ENCODE measurements at regions not wholly inside any gene's neighbourhood (a gene's known extent, or its start where the extent isn't known, plus 50 kb on each side); places are given as distances from the start of the nearest gene placed in this dataset.

- H3K4me3 ChIP-seq = no peak overlapping the region
- H3K4me1 ChIP-seq = no peaks in the 10 kb centered on the region
- H3K9me3 ChIP-seq = no peaks in the 10 kb centered on the region
- no peak overlapping the region for H3K27ac ChIP-seq
- no peak for TF ChIP-seq POLR2AphosphoS5 (IDR thresholded peaks at IDR 0.05)
- TF ChIP-seq POLR2A (IDR thresholded peaks at IDR 0.05) = no peak
- TF ChIP-seq, protein P1, sequence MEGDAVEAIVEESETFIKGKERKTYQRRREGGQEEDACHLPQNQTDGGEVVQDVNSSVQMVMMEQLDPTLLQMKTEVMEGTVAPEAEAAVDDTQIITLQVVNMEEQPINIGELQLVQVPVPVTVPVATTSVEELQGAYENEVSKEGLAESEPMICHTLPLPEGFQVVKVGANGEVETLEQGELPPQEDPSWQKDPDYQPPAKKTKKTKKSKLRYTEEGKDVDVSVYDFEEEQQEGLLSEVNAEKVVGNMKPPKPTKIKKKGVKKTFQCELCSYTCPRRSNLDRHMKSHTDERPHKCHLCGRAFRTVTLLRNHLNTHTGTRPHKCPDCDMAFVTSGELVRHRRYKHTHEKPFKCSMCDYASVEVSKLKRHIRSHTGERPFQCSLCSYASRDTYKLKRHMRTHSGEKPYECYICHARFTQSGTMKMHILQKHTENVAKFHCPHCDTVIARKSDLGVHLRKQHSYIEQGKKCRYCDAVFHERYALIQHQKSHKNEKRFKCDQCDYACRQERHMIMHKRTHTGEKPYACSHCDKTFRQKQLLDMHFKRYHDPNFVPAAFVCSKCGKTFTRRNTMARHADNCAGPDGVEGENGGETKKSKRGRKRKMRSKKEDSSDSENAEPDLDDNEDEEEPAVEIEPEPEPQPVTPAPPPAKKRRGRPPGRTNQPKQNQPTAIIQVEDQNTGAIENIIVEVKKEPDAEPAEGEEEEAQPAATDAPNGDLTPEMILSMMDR (IDR thresholded peaks at IDR 0.05) = no peak
- H3K27me3 ChIP-seq = no peaks in the 10 kb centered on the region
- no peak for DNase-seq (ENCODE audit: low spot score in 2 of 2)
- intact Hi-C loops (cut with DNase I; ENCODE audit: low total_unique reads) = no loop called here
- H3K36me3 ChIP-seq = no peaks in the 10 kb centered on the region
These were observed 499.2 kb upstream of the COX7C start for GRCh38 chr5:86118542-86118941.

- H3K4me1 ChIP-seq = no peaks in the 10 kb centered on the region
- no peaks in the 10 kb centered on the region for H3K36me3 ChIP-seq
- H3K27me3 ChIP-seq = no peaks in the 10 kb centered on the region
- H3K27ac ChIP-seq = no peak overlapping the region
- intact Hi-C loops (cut with DNase I; ENCODE audit: low total_unique reads) = no loop called here
- no peak for DNase-seq (ENCODE audit: low spot score in 2 of 2)
- TF ChIP-seq POLR2AphosphoS5 (IDR thresholded peaks at IDR 0.05) = no peak
- TF ChIP-seq, protein P1 (IDR thresholded peaks at IDR 0.05) = no peak
- TF ChIP-seq POLR2A (IDR thresholded peaks at IDR 0.05) = no peak
- no peak overlapping the region for H3K4me3 ChIP-seq
- H3K9me3 ChIP-seq = no peaks in the 10 kb centered on the region
These were observed 493.4 kb upstream of the COX7C start for GRCh38 chr5:86124333-86124732.

- Histone ChIP-seq H3K4me3 (no peak overlapping the region), H3K4me1 (no peaks in the 10 kb centered on the region), H3K36me3 (no peaks in the 10 kb centered on the region), H3K9me3 (no peaks in the 10 kb centered on the region), H3K27ac (no peak overlapping the region), H3K27me3 (no peaks in the 10 kb centered on the region)
- intact Hi-C loops (cut with DNase I; ENCODE audit: low total_unique reads) = no loop called here
- DNase-seq (ENCODE audit: low spot score in 2 of 2) = no peak
- no peak for TF ChIP-seq POLR2AphosphoS5 (IDR thresholded peaks at IDR 0.05)
- TF ChIP-seq POLR2A (IDR thresholded peaks at IDR 0.05) = no peak
- TF ChIP-seq, protein P1 (IDR thresholded peaks at IDR 0.05) = no peak
These were observed 491.8 kb upstream of the COX7C start for GRCh38 chr5:86125731-86126601.

DNA sequence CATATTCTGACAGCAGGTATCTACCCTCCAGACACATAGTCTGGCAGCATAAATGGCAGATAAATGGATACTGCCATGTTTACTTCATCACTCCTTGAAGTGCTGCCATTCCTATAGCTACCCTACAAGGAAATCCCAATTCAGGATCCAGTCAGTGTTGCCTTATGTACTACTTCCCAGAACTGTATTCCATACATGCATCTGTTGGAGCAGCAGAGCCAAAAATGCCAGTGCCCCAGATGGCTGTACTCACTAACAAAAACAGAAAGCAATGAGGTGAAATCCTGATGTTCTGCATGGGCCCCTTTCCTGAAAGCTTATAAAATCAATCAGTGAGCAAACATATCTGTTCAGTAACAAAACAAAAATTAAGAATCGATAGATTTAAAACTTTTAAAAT lies 490.0 kb upstream of the COX7C start:
- Histone ChIP-seq H3K27me3 (no peaks in the 10 kb centered on the region), H3K4me3 (no peak overlapping the region), H3K4me1 (no peaks in the 10 kb centered on the region), H3K27ac (no peak overlapping the region), H3K36me3 (no peaks in the 10 kb centered on the region), H3K9me3 (no peaks in the 10 kb centered on the region)
- TF ChIP-seq POLR2A (IDR thresholded peaks at IDR 0.05) = no peak
- TF ChIP-seq POLR2AphosphoS5 (IDR thresholded peaks at IDR 0.05) = no peak
- TF ChIP-seq, protein P1 (IDR thresholded peaks at IDR 0.05) = no peak
- intact Hi-C loops (cut with DNase I; ENCODE audit: low total_unique reads) = no loop called here
- DNase-seq (ENCODE audit: low spot score in 2 of 2) = no peak

DNA sequence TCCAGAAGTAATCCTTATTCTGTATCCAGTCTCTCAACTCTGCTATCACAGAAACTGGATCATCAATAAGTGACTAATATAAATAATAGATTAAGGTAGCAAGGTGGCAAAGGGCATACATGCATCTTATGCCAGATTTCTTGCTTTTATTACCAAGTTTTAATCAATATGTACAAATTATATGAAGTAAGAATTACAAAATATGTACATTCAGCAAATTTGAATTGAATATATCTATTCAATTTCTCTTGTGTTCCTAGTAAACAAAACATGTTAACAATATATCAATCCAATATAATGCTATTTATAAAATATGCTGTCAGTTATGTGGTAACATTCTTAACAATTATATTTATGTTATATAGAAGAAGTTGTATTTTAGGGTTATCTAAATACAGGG lies 488.7 kb upstream of the COX7C start:
- intact Hi-C loops (cut with DNase I; ENCODE audit: low total_unique reads) = no loop called here
- H3K4me1 ChIP-seq = no peaks in the 10 kb centered on the region
- H3K27me3 ChIP-seq = no peaks in the 10 kb centered on the region
- no peak overlapping the region for H3K4me3 ChIP-seq
- H3K36me3 ChIP-seq = no peaks in the 10 kb centered on the region
- H3K9me3 ChIP-seq = no peaks in the 10 kb centered on the region
- no peak for DNase-seq (ENCODE audit: low spot score in 2 of 2)
- TF ChIP-seq POLR2A (IDR thresholded peaks at IDR 0.05) (no peak), POLR2AphosphoS5 (IDR thresholded peaks at IDR 0.05) (no peak)
- TF ChIP-seq, protein P1 (IDR thresholded peaks at IDR 0.05) = no peak
- no peak overlapping the region for H3K27ac ChIP-seq
